Liver (tissue), 3 donors: ENCODE measurements at regions not wholly inside any gene's neighbourhood (a gene's known extent, or its start where the extent isn't known, plus 50 kb on each side); places are given as distances from the start of the nearest gene placed in this dataset.
"Not testable (repeated sequence)": the region's sequence is repeated elsewhere in the genome, so short reads cannot be mapped to it uniquely, and the experiment has no call there.

Experiments
- GABPA ChIP-seq, 2 donors: IDR thresholded peaks in 1 of 2; conservative IDR thresholded peaks in 1 of 2; 2 replicates each; pipeline ENCODE4 v1.6.1; 2016; ENCODE audit warnings: antibody characterized with exemption in 2 of 2, mild to moderate bottlenecking in 1 of 2, moderate library complexity in 1 of 2
- MAX ChIP-seq: IDR thresholded peaks from 2 replicates; pipeline ENCODE4 v1.6.1; 2016; ENCODE audit warnings: antibody characterized with exemption
- TAF1 ChIP-seq: conservative IDR thresholded peaks from 2 replicates; pipeline ENCODE4 v1.6.1; 2016; ENCODE audit warnings: antibody characterized with exemption, mild to moderate bottlenecking
- YY1 ChIP-seq: IDR thresholded peaks from 2 replicates; pipeline ENCODE4 v1.6.1; 2016; ENCODE audit warnings: antibody characterized with exemption, mild to moderate bottlenecking
- TF ChIP-seq, protein P1 (sequence below): fragments of 150-350 bp; IDR thresholded peaks from 2 replicates; pipeline ENCODE4 v1.5.1; 2017; ENCODE audit warnings: improper control_type of control experiment, low read depth, low read length; ENCODE audit not compliant: missing input control
- donor health status: healthy.
- donor health status: healthy.

DNA sequence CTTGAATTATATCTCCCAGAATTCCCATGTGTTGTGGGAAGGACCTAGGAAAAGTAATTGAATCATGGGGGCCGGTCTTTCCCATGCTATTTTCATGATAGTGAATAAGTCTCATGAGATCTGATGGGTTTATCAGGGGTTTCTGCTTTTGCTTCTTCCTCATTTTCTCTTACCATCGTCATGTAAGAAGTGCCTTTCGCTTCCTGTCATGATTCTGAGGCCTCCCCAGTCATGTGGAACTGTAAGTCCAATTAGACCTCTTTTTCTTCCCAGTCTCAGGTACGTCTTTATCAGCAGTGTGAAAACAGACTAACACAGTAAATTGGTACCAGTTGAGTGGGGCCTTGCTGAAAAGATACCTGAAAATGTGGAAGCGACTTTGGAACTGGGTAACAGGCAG is 459.7 kb downstream of the REEP3 start:
- TF ChIP-seq, protein P1, sequence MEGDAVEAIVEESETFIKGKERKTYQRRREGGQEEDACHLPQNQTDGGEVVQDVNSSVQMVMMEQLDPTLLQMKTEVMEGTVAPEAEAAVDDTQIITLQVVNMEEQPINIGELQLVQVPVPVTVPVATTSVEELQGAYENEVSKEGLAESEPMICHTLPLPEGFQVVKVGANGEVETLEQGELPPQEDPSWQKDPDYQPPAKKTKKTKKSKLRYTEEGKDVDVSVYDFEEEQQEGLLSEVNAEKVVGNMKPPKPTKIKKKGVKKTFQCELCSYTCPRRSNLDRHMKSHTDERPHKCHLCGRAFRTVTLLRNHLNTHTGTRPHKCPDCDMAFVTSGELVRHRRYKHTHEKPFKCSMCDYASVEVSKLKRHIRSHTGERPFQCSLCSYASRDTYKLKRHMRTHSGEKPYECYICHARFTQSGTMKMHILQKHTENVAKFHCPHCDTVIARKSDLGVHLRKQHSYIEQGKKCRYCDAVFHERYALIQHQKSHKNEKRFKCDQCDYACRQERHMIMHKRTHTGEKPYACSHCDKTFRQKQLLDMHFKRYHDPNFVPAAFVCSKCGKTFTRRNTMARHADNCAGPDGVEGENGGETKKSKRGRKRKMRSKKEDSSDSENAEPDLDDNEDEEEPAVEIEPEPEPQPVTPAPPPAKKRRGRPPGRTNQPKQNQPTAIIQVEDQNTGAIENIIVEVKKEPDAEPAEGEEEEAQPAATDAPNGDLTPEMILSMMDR = not testable (repeated sequence)
- not testable (repeated sequence) for TF ChIP-seq YY1; MAX; GABPA (IDR thresholded peaks at IDR 0.05 in 1 of 2, conservative IDR thresholded peaks at IDR 0.05 in 1 of 2); TAF1
